ENCODE measurements at regions not wholly inside any gene's neighbourhood (a gene's known extent, or its start where the extent isn't known, plus 50 kb on each side); places are given as distances from the start of the nearest gene placed in this dataset.

DNA sequence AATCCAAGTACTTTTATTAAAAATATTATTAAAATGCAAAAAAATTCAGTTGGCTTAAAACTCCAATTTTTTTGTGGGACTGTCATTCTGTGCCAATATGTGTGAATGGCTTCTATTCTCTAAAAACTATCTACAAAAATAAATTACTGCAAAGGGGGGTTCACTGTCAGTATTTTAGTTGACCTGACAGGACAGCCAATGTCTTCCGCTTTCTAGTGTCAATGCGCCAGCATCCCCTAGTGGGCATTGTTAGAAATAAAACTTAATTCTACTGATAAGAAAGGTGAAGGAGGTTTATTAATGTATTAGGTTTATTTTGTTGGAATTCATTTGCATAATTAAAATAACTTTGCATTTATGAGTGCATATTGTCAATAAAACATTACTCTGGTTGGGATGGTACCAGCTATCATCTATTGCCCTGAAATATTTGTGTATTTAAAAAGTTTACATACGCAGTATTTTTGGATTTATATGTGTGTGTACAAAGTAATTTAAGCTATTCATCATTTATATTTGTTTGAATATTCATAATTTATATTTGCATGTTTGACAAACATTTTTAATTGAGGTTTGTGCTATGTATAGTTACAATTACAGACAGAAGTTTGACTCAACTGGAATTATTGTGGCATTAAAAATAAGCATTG lies 527.2 kb downstream of the FLRT2 start:
- DNase-seq (ENCODE audit: low read depth), result no peak

DNA sequence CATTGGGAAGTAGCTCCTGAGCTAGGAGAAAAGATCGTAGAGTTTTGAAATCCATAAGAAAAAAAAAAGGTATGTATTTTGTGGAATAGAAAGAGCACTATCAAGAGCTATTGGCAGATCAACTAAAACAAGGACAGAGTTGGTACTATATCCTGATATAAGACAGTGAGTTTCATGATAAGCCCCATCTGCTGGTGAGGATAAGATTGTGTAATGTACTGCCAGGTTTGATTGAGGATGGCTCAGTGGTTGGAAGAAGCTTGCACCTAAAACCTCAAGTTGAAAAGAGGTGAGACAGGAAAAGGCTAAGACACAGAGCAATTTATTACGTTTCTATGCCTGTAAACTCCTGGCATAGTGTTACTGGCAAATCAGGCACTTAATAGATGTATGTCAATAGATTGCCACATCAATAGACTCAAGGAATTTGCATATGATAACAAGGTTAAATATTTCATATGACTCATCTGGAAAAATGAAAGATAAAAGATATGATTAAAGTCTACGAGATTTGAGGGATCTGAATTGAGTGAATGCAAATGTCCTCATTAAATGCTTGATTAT lies 525.6 kb downstream of the FLRT2 start:
- DNase-seq (ENCODE audit: low read depth), result no peak

DNA sequence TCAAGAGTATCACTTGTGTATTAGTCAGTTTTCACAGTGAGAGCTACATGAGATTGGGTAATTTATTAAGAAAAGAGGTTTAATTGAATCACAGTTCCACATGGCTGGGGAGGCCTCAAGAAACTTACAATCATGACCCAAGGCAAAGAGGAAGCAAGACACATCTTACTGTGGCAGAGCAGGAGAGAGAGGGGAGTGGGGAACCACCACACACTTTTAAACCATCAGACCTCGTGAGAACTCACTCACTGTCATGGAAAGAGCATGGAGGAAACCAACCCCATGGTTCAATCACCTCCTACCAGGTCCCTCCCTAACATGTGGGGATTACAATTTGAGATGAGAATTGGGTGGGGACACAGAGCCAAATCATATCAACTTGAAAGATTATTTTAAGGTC lies 522.9 kb downstream of the FLRT2 start:
- no peak for DNase-seq (ENCODE audit: low read depth)

DNA sequence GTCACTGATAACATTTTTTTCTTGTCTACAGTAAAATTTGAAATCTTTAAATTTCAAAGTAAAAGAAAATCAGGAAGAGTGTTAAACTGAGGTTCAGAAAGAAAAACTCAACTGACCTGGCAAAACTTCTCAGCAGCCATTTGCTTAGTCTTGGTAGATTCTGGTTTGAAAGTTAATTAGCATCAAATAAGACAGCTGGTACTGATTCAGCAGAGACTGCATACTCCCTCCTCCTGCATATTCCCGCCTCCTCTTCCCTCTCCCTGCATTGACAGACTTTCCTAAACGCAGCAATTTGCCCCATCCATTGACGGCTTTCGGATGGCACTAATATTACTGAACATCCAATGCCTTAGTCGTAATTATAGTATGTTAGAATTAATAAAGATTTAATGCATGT lies 520.8 kb downstream of the FLRT2 start:
- DNase-seq (ENCODE audit: low read depth), result no peak

- DNase-seq (ENCODE audit: low read depth), result no peak
These were observed 520.2 kb downstream of the FLRT2 start for GRCh38 chr14:86050072-86050683.

DNA sequence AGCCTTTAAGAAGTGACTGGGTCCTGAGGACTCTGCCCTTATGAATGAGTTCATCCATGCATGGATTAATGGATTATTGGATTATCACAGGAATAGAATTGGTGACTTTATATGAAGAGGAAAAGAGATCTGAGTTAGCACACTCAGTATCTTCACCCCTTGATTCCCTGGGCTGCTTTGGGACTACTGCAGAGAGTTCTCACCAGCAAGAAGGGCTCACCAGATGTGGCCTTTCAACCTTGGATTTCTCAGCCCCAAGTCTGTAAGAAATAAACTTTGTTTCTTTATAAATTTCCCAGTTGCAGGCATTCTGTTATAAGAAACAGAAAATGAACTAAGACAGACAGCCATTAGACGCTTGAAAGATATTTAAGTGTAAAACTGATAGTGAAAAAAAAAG lies 509.2 kb downstream of the FLRT2 start:
- DNase-seq (ENCODE audit: low read depth), result no peak

GRCh38 chr14:86038387-86039042 lies 508.6 kb downstream of the FLRT2 start:
- DNase-seq (ENCODE audit: low read depth), result no peak

GRCh38 chr14:86035882-86036281 lies 505.9 kb downstream of the FLRT2 start:
- peak; percentile 27 for DNase-seq (ENCODE audit: low read depth)

DNA sequence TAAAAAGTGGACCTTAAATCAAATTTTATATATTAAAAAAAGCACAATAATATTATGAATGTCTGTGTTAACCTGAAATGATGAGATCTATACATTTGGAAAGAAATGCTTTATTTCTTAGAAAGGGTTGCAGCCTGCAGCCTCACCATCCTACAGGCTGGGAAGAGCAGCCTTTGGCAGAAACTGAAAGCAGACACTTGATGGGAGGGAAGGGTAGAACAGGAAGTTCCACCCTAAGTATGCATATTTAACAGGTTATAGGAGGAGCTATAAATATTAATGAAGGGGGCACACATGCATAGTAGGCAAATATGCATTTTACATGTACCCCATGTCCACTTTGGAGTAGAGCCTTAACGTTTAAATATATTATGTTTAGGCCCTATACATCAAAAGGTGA lies 498.0 kb downstream of the FLRT2 start:
- no peak for DNase-seq (ENCODE audit: low read depth)

GRCh38 chr14:86027144-86027543 lies 497.2 kb downstream of the FLRT2 start:
- DNase-seq (ENCODE audit: low read depth), result no peak

DNA sequence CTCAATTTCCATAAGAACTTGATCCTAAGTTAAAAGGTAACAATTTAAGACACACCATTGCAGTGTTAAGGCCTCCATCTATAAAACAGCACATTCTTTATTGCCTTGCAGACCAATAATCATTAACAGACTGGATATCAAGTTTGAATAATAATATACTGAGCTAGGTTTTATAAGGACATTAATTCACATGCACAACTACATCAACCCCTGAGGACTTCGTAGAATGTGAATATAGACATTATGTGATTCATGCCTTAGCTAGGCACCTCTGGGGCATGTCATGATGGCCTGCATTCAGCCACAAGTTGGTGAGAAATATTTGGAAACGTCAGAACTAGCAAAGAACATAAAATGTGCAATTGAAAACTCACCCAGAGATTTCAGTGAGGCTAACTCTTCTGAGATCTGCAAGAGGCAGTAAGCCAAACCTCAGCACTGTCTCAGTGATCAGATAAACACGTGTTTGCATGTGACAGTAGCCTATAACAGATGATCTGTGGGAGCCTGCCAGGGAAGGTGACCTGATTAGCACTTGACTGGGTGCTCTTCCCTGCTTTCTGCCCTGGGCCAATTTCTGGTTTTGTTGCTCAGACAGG lies 492.2 kb downstream of the FLRT2 start:
- no peak for DNase-seq (ENCODE audit: low read depth)

GRCh38 chr14:86020841-86021240 lies 490.9 kb downstream of the FLRT2 start:
- DNase-seq (ENCODE audit: low read depth), result no peak

DNA sequence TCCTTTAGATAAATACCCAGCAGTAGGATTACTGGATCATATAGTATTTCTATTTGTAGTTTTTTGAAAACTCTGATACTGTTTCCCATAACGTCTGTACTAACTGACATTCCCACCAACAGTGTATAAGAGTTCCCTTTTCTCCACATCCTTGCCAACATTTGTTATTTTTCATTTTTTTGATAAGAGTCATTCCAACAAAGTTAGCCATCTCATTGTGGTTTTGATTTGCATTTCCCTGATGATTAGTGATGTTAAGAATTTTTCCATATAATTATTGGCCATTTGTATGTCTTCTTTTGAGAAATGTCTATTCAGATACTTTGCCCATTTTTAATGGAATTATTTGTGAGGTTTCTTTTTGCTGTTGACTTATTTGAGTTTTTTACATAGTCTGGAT lies 486.0 kb downstream of the FLRT2 start:
- no peak for DNase-seq (ENCODE audit: low read depth)

DNA sequence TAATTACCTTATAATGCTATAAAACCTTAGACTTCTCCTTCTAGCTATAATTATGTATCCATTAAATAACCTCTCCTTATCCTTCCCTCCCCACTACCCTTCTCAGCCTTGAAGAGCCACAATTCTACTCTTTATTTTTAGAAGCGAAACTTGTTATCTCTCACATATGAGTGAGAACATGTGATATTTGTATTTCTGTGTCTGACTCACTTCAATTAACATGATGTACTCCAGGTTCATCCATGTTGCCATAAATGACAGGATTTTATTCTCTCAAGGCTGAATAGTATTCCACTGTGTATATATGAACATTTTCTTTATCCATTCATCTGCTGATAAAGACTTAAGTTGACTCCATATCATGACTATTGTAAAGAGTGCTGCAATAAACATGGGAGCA lies 485.6 kb downstream of the FLRT2 start:
- DNase-seq (ENCODE audit: low read depth), result no peak

DNA sequence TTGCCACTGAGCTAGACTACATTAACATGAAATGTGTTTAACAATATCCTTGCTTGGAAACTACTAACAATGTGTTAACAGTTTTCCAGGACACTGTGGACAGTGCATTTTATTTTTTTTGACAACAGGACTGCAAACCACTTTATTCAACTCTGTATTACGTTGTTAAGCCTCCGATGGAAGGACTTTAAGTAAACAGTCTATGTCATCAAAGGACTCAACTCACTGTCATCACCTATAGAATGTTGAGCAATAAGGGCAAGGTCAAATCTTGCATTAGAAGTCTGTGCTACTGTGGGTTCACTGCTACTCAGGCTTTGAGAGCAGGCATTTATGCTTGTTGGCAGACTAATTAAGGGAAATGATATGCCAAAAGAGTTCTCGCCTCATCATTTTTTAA lies 483.7 kb downstream of the FLRT2 start:
- DNase-seq (ENCODE audit: low read depth), result no peak

DNA sequence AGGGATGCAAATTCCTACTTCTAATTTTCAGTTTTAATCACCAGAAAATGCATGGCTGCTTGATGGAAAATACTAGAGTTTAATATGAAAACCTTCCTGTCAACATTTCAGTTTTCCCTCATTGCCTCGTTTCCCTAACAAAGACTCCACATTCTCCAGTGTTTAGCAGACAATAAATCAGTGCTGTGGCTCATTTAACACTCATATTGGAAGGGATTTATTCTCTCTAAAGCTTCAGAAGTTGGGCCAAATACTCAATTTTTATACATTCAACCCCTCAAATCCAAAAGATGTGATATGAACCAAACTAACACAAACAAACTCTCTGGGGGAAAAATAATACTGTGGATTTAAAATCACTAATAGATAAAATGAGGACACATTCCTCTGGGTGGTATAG lies 482.5 kb downstream of the FLRT2 start:
- DNase-seq (ENCODE audit: low read depth), result no peak

GRCh38 chr14:86003998-86004397 lies 474.1 kb downstream of the FLRT2 start:
- DNase-seq (ENCODE audit: low read depth), result no peak

GRCh38 chr14:85996551-85996950 lies 466.6 kb downstream of the FLRT2 start:
- DNase-seq (ENCODE audit: low read depth), result no peak

- no peak for DNase-seq (ENCODE audit: low read depth)
These were observed 461.2 kb downstream of the FLRT2 start for GRCh38 chr14:85991156-85991555.

GRCh38 chr14:85987907-85988306 lies 458.0 kb downstream of the FLRT2 start:
- no peak for DNase-seq (ENCODE audit: low read depth)

DNA sequence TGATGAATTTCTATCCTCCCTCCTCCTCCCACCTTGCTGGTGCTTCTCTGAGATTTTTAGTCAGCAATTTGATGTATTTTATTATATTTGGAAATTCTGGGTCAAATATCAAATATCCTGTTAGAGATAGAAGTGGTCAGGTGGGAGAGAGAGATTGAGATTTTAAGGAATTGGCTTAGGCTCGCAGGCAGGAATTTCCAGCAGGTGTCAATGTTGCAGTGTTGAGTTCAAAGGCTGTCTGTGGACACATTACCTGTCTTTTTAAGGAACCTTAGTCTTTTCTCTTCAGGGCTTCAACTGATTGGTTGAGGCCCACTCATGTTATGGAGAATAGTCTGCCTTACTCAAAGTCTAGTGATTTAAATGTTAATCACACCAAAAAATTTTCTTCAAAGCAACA lies 457.3 kb downstream of the FLRT2 start:
- DNase-seq (ENCODE audit: low read depth), result no peak

GRCh38 chr14:85978582-85979250 lies 448.8 kb downstream of the FLRT2 start:
- no peak for DNase-seq (ENCODE audit: low read depth)
